ENCODE measurements at regions not wholly inside any gene's neighbourhood (a gene's known extent, or its start where the extent isn't known, plus 50 kb on each side); places are given as distances from the start of the nearest gene placed in this dataset.
"Not testable (repeated sequence)": the region's sequence is repeated elsewhere in the genome, so short reads cannot be mapped to it uniquely, and the experiment has no call there.

- no peaks in the 10 kb centered on the region for H3K4me1 Mint-ChIP-seq (ENCODE audit: low read depth)
- no peaks in the 10 kb centered on the region for H3K27me3 Mint-ChIP-seq (ENCODE audit: low read depth)
- H3K4me3 Mint-ChIP-seq: no peak overlapping the region
- no peaks in the 10 kb centered on the region for H3K36me3 Mint-ChIP-seq (ENCODE audit: low read depth)
- no peak overlapping the region for H3K27ac Mint-ChIP-seq
- peaks cover 2% of the 10 kb centered on the region for H3K9me3 Mint-ChIP-seq
Measured at GRCh38 chr10:21049482-21049881, 152.4 kb upstream of the NEBL start.

GRCh38 chr10:21048068-21048467, 151.0 kb upstream of the NEBL start:
- H3K27me3 Mint-ChIP-seq (ENCODE audit: low read depth): no peaks in the 10 kb centered on the region
- H3K4me3 Mint-ChIP-seq: no peak overlapping the region
- no peaks in the 10 kb centered on the region for H3K4me1 Mint-ChIP-seq (ENCODE audit: low read depth)
- H3K27ac Mint-ChIP-seq: no peak overlapping the region
- no peaks in the 10 kb centered on the region for H3K36me3 Mint-ChIP-seq (ENCODE audit: low read depth)
- H3K9me3 Mint-ChIP-seq: no peaks in the 10 kb centered on the region

GRCh38 chr10:21047511-21047910, 150.4 kb upstream of the NEBL start:
- no peak overlapping the region for H3K4me3 Mint-ChIP-seq
- H3K4me1 Mint-ChIP-seq (ENCODE audit: low read depth): no peaks in the 10 kb centered on the region
- H3K9me3 Mint-ChIP-seq: no peaks in the 10 kb centered on the region
- H3K27ac Mint-ChIP-seq: no peak overlapping the region
- no peaks in the 10 kb centered on the region for H3K36me3 Mint-ChIP-seq (ENCODE audit: low read depth)
- no peaks in the 10 kb centered on the region for H3K27me3 Mint-ChIP-seq (ENCODE audit: low read depth)

GRCh38 chr10:21047096-21047495, 150.0 kb upstream of the NEBL start:
- H3K27me3 Mint-ChIP-seq (ENCODE audit: low read depth): no peaks in the 10 kb centered on the region
- H3K4me3 Mint-ChIP-seq: no peak overlapping the region
- H3K4me1 Mint-ChIP-seq (ENCODE audit: low read depth): no peaks in the 10 kb centered on the region
- H3K9me3 Mint-ChIP-seq: no peaks in the 10 kb centered on the region
- no peak overlapping the region for H3K27ac Mint-ChIP-seq
- no peaks in the 10 kb centered on the region for H3K36me3 Mint-ChIP-seq (ENCODE audit: low read depth)

GRCh38 chr10:21043044-21043443, 145.9 kb upstream of the NEBL start:
- H3K27me3 Mint-ChIP-seq (ENCODE audit: low read depth): no peaks in the 10 kb centered on the region
- no peaks in the 10 kb centered on the region for H3K36me3 Mint-ChIP-seq (ENCODE audit: low read depth)
- no peaks in the 10 kb centered on the region for H3K9me3 Mint-ChIP-seq
- no peak overlapping the region for H3K27ac Mint-ChIP-seq
- H3K4me3 Mint-ChIP-seq: no peak overlapping the region
- no peaks in the 10 kb centered on the region for H3K4me1 Mint-ChIP-seq (ENCODE audit: low read depth)

- H3K27me3 Mint-ChIP-seq (ENCODE audit: low read depth): no peaks in the 10 kb centered on the region
- H3K36me3 Mint-ChIP-seq (ENCODE audit: low read depth): no peaks in the 10 kb centered on the region
- H3K4me1 Mint-ChIP-seq (ENCODE audit: low read depth): no peaks in the 10 kb centered on the region
- H3K27ac Mint-ChIP-seq: no peak overlapping the region
- no peak overlapping the region for H3K4me3 Mint-ChIP-seq
- H3K9me3 Mint-ChIP-seq: no peaks in the 10 kb centered on the region
Measured at GRCh38 chr10:21042536-21042935, 145.4 kb upstream of the NEBL start.

- H3K27ac Mint-ChIP-seq: no peak overlapping the region
- no peaks in the 10 kb centered on the region for H3K27me3 Mint-ChIP-seq (ENCODE audit: low read depth)
- peaks cover 2% of the 10 kb centered on the region for H3K9me3 Mint-ChIP-seq
- H3K4me3 Mint-ChIP-seq: no peak overlapping the region
- no peaks in the 10 kb centered on the region for H3K4me1 Mint-ChIP-seq (ENCODE audit: low read depth)
- H3K36me3 Mint-ChIP-seq (ENCODE audit: low read depth): no peaks in the 10 kb centered on the region
Measured at GRCh38 chr10:21041763-21042458, 144.8 kb upstream of the NEBL start.

GRCh38 chr10:21039721-21040120, 142.6 kb upstream of the NEBL start:
- Mint-ChIP-seq H3K9me3 (peaks cover 3% of the 10 kb centered on the region), H3K4me3 (no peak overlapping the region), H3K36me3 (ENCODE audit: low read depth) (no peaks in the 10 kb centered on the region), H3K27ac (no peak overlapping the region), H3K27me3 (ENCODE audit: low read depth) (no peaks in the 10 kb centered on the region), H3K4me1 (ENCODE audit: low read depth) (no peaks in the 10 kb centered on the region)

- no peaks in the 10 kb centered on the region for H3K4me1 Mint-ChIP-seq (ENCODE audit: low read depth)
- no peaks in the 10 kb centered on the region for H3K27me3 Mint-ChIP-seq (ENCODE audit: low read depth)
- H3K9me3 Mint-ChIP-seq: peaks cover 3% of the 10 kb centered on the region
- no peaks in the 10 kb centered on the region for H3K36me3 Mint-ChIP-seq (ENCODE audit: low read depth)
- H3K4me3 Mint-ChIP-seq: no peak overlapping the region
- H3K27ac Mint-ChIP-seq: no peak overlapping the region
Measured at GRCh38 chr10:21036757-21037156, 139.6 kb upstream of the NEBL start.

GRCh38 chr10:21034770-21035169, 137.7 kb upstream of the NEBL start:
- H3K27ac Mint-ChIP-seq; H3K27me3 Mint-ChIP-seq (ENCODE audit: low read depth); H3K4me1 Mint-ChIP-seq (ENCODE audit: low read depth); H3K4me3 Mint-ChIP-seq; H3K9me3 Mint-ChIP-seq; H3K36me3 Mint-ChIP-seq (ENCODE audit: low read depth): not testable (repeated sequence)

- Mint-ChIP-seq H3K36me3 (ENCODE audit: low read depth) (no peaks in the 10 kb centered on the region), H3K4me3 (no peak overlapping the region), H3K4me1 (ENCODE audit: low read depth) (no peaks in the 10 kb centered on the region), H3K27ac (no peak overlapping the region), H3K9me3 (peaks cover 8% of the 10 kb centered on the region), H3K27me3 (ENCODE audit: low read depth) (no peaks in the 10 kb centered on the region)
Measured at GRCh38 chr10:21034241-21034640, 137.1 kb upstream of the NEBL start.

GRCh38 chr10:21032587-21033319, 135.6 kb upstream of the NEBL start:
- H3K27me3 Mint-ChIP-seq (ENCODE audit: low read depth): no peaks in the 10 kb centered on the region
- H3K27ac Mint-ChIP-seq: no peak overlapping the region
- H3K9me3 Mint-ChIP-seq: peaks cover 12% of the 10 kb centered on the region
- H3K4me3 Mint-ChIP-seq: no peak overlapping the region
- H3K4me1 Mint-ChIP-seq (ENCODE audit: low read depth): no peaks in the 10 kb centered on the region
- H3K36me3 Mint-ChIP-seq (ENCODE audit: low read depth): no peaks in the 10 kb centered on the region

- Mint-ChIP-seq H3K4me1 (ENCODE audit: low read depth) (no peaks in the 10 kb centered on the region), H3K9me3 (peaks cover 8% of the 10 kb centered on the region), H3K36me3 (ENCODE audit: low read depth) (no peaks in the 10 kb centered on the region), H3K27me3 (ENCODE audit: low read depth) (no peaks in the 10 kb centered on the region), H3K4me3 (no peak overlapping the region), H3K27ac (no peak overlapping the region)
Measured at GRCh38 chr10:21031232-21031795, 134.2 kb upstream of the NEBL start.

- Mint-ChIP-seq H3K4me1 (ENCODE audit: low read depth) (no peaks in the 10 kb centered on the region), H3K36me3 (ENCODE audit: low read depth) (no peaks in the 10 kb centered on the region), H3K9me3 (peaks cover 8% of the 10 kb centered on the region), H3K27me3 (ENCODE audit: low read depth) (no peaks in the 10 kb centered on the region), H3K4me3 (no peak overlapping the region), H3K27ac (no peak overlapping the region)
Measured at GRCh38 chr10:21030091-21030490, 133.0 kb upstream of the NEBL start.

- Mint-ChIP-seq H3K27ac (no peak overlapping the region), H3K9me3 (peaks cover 5% of the 10 kb centered on the region), H3K4me3 (no peak overlapping the region), H3K27me3 (ENCODE audit: low read depth) (no peaks in the 10 kb centered on the region), H3K36me3 (ENCODE audit: low read depth) (no peaks in the 10 kb centered on the region), H3K4me1 (ENCODE audit: low read depth) (no peaks in the 10 kb centered on the region)
Measured at GRCh38 chr10:21022821-21023220, 125.7 kb upstream of the NEBL start.

All from T-helper 1 cell treated with Interleukin-12 subunit alpha and Interleukin-12 subunit beta and Interleukin-4 antibody, amounts not matched to agents 30 μg/mL and 1 μg/mL, for 36 hours (primary cell).